AG09319 (cell line): ENCODE measurements at regions not wholly inside any gene's neighbourhood (a gene's known extent, or its start where the extent isn't known, plus 50 kb on each side); places are given as distances from the start of the nearest gene placed in this dataset.
A peak's percentile ranks its signal among the peaks of the same experiment; 100 is the strongest.

Experiments used
- DNase-seq: peaks from one replicate; pipeline ENCODE4 v3.0.0-alpha.2; 2010; ENCODE audit warnings: low read depth; ENCODE audit errors: extremely low read depth
- CTCF ChIP-seq: IDR thresholded peaks from 2 replicates; pipeline ENCODE4 v1.5.1; 2011; ENCODE audit warnings: low read depth, mild to moderate bottlenecking, inconsistent platforms, low read length, moderate library complexity

- no peak for TF ChIP-seq CTCF
- peak; percentile 29 for DNase-seq
Observed at GRCh38 chr6:140736231-140736630, 1361.8 kb upstream of the CITED2 start.

GRCh38 chr6:140732991-140733390 is 1358.5 kb upstream of the CITED2 start:
- TF ChIP-seq CTCF = no peak
- no peak for DNase-seq

GRCh38 chr6:140732155-140732554 is 1357.7 kb upstream of the CITED2 start:
- no peak for DNase-seq
- TF ChIP-seq CTCF = no peak

- TF ChIP-seq CTCF = no peak
- no peak for DNase-seq
Observed at GRCh38 chr6:140731741-140732140, 1357.3 kb upstream of the CITED2 start.

GRCh38 chr6:140729521-140729920 is 1355.1 kb upstream of the CITED2 start:
- no peak for DNase-seq
- no peak for TF ChIP-seq CTCF

GRCh38 chr6:140718021-140718420 is 1343.6 kb upstream of the CITED2 start:
- DNase-seq = no peak
- no peak for TF ChIP-seq CTCF

GRCh38 chr6:140713495-140713894 is 1339.0 kb upstream of the CITED2 start:
- no peak for TF ChIP-seq CTCF
- no peak for DNase-seq
